C4-2B (cell line): ENCODE measurements at regions not wholly inside any gene's neighbourhood (a gene's known extent, or its start where the extent isn't known, plus 50 kb on each side); places are given as distances from the start of the nearest gene placed in this dataset.

Source experiments
- CTCF ChIP-seq: fragments of 450-650 bp; conservative IDR thresholded peaks from 2 replicates; pipeline ENCODE4 v1.5.1; 2017; ENCODE audit warnings: mild to moderate bottlenecking
- ZFX ChIP-seq: fragments of 450-650 bp; IDR thresholded peaks from 2 replicates; pipeline ENCODE4 v1.6.1; 2017

- no peak for TF ChIP-seq ZFX
- peak; percentile 23 for TF ChIP-seq CTCF
Measured at GRCh38 chr2:75290600-75291150, 91.4 kb upstream of the TACR1 start.
